AG10803 (cell line): ENCODE measurements at regions not wholly inside any gene's neighbourhood (a gene's known extent, or its start where the extent isn't known, plus 50 kb on each side); places are given as distances from the start of the nearest gene placed in this dataset.

Experiments
- DNase-seq: peaks from one replicate; pipeline ENCODE4 v3.0.0; 2010; ENCODE audit warnings: low read depth
- H3K4me3 ChIP-seq: 2 replicates; pipeline ENCODE4 v1.5.1; 2011; ENCODE audit warnings: mild to moderate bottlenecking, low read length, control low read depth
- TF ChIP-seq, protein P1 (sequence below): conservative IDR thresholded peaks from 2 replicates; pipeline ENCODE4 v1.5.1; 2011; ENCODE audit warnings: mild to moderate bottlenecking, low read length, control low read depth, inconsistent platforms

DNA sequence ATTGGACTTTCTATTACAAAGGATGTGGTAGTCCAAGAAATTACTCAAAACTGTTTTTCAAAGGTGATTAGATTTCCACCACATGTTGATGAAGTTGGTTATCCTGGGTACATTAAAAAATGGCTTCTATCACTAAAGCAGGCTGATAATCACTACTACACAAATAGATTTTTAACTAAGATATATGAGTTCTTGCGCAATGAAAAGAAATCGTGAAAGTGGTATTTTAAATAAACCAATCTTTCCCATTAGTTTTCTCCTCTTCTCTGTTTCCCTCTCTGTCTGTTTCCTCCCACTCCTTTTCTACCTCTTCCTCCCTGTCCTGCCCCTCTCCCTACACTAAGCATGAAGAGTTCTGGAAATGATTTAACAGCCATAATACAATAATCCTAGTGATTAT, 487.9 kb upstream of the CITED2 start:
- no peak overlapping the region for H3K4me3 ChIP-seq
- TF ChIP-seq, protein P1, sequence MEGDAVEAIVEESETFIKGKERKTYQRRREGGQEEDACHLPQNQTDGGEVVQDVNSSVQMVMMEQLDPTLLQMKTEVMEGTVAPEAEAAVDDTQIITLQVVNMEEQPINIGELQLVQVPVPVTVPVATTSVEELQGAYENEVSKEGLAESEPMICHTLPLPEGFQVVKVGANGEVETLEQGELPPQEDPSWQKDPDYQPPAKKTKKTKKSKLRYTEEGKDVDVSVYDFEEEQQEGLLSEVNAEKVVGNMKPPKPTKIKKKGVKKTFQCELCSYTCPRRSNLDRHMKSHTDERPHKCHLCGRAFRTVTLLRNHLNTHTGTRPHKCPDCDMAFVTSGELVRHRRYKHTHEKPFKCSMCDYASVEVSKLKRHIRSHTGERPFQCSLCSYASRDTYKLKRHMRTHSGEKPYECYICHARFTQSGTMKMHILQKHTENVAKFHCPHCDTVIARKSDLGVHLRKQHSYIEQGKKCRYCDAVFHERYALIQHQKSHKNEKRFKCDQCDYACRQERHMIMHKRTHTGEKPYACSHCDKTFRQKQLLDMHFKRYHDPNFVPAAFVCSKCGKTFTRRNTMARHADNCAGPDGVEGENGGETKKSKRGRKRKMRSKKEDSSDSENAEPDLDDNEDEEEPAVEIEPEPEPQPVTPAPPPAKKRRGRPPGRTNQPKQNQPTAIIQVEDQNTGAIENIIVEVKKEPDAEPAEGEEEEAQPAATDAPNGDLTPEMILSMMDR: no peak

DNA sequence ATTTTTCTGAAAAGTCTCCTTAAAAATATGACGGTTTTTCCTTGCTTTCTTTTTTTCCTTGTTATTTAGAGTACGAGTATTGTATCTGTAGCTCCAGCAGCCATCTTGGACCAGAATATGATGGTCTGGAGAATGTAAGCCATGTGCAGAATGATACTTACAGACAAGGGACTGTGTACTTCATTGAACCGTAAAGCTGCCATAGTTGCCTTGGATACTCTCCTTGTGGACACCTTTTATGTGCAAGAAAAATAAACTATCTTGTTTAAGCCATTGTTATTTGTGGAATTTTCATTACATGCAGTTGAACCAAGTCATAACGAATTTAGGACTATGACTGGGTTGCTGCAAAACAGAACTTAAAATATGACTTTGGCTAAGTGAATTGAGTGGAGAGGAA, 485.8 kb upstream of the CITED2 start:
- TF ChIP-seq, protein P1: no peak
- DNase-seq: no peak
- no peak overlapping the region for H3K4me3 ChIP-seq

More for the DNA sequence above, 487.9 kb upstream of the CITED2 start:
- DNase-seq: no peak

DNA sequence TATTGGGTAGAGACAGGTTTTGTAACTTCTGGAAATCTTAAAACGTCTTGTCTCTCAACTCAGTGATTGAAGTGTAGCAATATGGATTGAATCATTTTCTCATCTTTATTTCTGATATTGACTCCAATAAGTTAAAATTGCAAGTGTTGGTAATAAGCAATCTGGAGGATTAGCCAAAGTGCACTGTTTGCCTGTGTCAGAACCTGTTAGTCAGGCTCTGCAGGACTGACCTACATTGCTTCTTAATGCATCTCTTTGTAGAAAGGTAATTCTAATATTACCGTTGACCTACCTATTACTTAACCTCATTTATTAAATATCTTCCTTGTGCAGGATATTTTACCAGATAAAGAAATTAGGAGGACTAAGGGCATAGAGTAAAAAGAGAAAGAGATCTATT, 484.0 kb upstream of the CITED2 start:
- no peak for DNase-seq
- no peak overlapping the region for H3K4me3 ChIP-seq
- TF ChIP-seq, protein P1: no peak

GRCh38 chr6:139857143-139857542, 482.7 kb upstream of the CITED2 start:
- H3K4me3 ChIP-seq: no peak overlapping the region
- TF ChIP-seq, protein P1: no peak
- DNase-seq: no peak

GRCh38 chr6:139856562-139856961, 482.1 kb upstream of the CITED2 start:
- TF ChIP-seq, protein P1: no peak
- no peak overlapping the region for H3K4me3 ChIP-seq
- no peak for DNase-seq

- TF ChIP-seq, protein P1: no peak
- DNase-seq: peak; percentile 74
- no peak overlapping the region for H3K4me3 ChIP-seq
These were observed 481.3 kb upstream of the CITED2 start for GRCh38 chr6:139855671-139856311.

- peak; percentile 69 for DNase-seq
- H3K4me3 ChIP-seq: no peak overlapping the region
- TF ChIP-seq, protein P1: no peak
These were observed 479.0 kb upstream of the CITED2 start for GRCh38 chr6:139853302-139853992.
